ENCODE measurements at regions not wholly inside any gene's neighbourhood (a gene's known extent, or its start where the extent isn't known, plus 50 kb on each side); places are given as distances from the start of the nearest gene placed in this dataset.

GRCh38 chr15:77822631-77823230, 190.0 kb upstream of the LINGO1 start:
- TF ChIP-seq CTCF (IDR thresholded peaks at IDR 0.05), result no peak
- TF ChIP-seq EZH2phosphoT487 (IDR thresholded peaks at IDR 0.05), result no peak
- TF ChIP-seq EZH2 (IDR thresholded peaks at IDR 0.05), result no peak

Measured in neural progenitor cell (in vitro differentiated cells).